Stimulated activated CD8-positive, alpha-beta memory T cell treated with anti-CD3 and anti-CD28 coated beads, Interleukin-4, amount 100 ng/mL, for 48 hours (primary cell): ENCODE measurements at regions not wholly inside any gene's neighbourhood (a gene's known extent, or its start where the extent isn't known, plus 50 kb on each side); places are given as distances from the start of the nearest gene placed in this dataset.
"Not testable (repeated sequence)": the region's sequence is repeated elsewhere in the genome, so short reads cannot be mapped to it uniquely, and the experiment has no call there.

Experiments
- DNase-seq: peaks from one replicate; pipeline ENCODE4 v3.0.0-alpha.2; 2020

DNA sequence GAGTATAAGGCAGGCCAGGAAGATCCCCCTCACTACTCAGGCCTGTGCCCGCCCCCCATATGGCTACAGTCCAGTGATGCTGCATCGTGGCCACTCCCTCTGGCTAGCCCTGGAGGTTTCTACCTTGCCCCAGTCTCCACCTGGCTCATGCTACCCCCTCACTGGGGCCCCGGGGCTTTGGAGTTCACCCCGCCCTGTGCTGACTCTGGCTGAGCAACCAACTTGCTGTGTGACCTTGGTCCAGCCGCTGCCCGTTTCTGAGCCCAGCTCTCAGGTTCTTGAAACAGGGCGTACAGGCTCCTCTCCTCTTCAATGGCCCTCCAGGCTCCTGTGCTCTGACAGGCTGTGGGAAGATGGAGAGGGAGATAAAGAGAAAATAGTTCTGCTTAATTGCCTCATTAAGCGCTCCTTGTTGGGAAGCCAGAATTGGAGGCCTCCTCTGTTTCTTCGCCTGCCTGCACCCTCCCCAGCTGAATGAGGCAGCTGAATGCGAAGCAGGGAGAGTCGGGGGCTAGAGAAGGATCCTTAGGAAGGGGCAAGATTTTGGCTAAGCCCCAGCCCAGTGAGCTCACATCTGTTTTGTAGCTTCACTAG lies 138.2 kb upstream of the NCOR2 start:
- DNase-seq = no peak

DNA sequence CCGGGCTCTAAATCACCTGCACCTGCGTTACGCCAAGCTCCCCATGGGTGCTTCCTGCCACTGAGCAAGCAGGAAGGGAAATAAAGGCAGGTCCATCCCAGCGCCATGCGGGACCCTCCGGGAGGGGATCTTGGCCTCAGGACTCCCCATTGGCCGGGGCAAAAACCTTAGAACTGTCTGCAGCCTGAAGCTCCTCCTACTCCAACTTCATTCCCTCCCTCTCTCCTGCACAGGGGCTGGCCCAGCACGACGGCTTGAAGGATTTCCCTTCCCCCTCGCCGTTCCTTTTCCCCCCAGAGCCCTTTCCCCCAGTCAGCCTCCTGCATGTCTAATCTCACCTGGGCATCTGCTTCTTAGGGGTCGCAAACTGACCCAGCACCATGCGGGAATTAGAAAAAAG lies 137.2 kb upstream of the NCOR2 start:
- DNase-seq = no peak

GRCh38 chr12:124703856-124704255 lies 136.4 kb upstream of the NCOR2 start:
- DNase-seq = no peak

GRCh38 chr12:124702736-124703135 lies 135.3 kb upstream of the NCOR2 start:
- DNase-seq = no peak

GRCh38 chr12:124700810-124701592 lies 133.6 kb upstream of the NCOR2 start:
- no peak for DNase-seq

- no peak for DNase-seq
These were observed 132.5 kb upstream of the NCOR2 start for GRCh38 chr12:124699909-124700308.

GRCh38 chr12:124698998-124699305 lies 131.5 kb upstream of the NCOR2 start:
- no peak for DNase-seq

GRCh38 chr12:124698211-124698997 lies 131.0 kb upstream of the NCOR2 start:
- no peak for DNase-seq

GRCh38 chr12:124697722-124698121 lies 130.3 kb upstream of the NCOR2 start:
- not testable (repeated sequence) for DNase-seq

DNA sequence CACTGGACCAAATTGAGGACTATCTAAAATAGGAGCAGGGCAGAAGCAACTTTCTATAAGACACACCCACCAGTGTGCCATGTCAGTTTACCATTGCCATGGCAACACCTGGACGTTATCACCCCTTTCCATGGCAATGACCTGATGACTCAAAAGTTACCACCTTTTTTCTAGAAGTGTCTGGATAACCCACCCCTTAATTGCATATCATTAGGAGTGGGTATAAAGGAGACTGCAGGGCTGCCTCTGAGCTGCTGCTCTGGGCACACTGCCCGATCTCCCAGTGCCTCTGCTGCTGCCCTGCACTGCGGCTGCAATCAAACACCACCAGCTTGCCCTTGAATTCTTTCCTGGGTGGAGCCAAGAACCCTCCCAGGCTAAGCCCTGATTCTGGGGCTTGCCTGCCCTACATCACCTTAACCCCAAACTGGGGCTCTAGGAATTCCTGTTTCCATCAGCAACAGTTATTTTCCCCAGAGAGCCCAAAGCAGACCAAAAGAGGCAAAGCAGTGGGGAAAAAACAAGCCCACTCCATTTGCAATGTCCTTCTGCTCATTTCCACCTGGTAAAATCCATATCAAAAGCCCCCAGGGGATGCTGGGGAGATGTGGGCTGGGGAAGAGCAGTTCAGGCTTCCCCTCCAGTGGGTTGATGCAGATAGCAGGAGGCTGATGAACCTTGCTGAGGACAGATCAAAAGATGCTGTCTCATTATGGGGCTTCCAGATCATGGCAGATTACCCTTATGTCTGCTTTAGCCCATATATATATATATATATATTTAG lies 129.5 kb upstream of the NCOR2 start:
- no peak for DNase-seq

DNA sequence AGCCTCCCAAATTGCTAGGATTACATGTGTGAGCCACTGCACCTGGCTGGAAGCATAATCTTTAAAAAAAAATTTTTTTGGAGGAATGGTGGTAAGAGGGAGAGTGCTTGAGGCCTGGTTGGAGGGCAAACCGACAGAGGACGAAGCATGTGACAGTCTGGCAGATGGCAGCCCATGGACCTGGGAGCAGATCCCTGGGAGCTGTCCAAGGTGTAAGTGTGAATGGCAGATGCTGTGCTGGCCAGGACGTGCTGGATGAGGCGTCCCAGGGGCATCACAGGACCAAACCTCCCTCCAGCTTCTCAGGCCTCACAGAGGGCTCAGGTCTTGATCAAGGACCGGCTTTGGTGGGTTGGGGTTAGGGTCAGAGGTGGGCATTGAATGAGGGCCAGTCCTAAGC lies 128.4 kb upstream of the NCOR2 start:
- DNase-seq = no peak

DNA sequence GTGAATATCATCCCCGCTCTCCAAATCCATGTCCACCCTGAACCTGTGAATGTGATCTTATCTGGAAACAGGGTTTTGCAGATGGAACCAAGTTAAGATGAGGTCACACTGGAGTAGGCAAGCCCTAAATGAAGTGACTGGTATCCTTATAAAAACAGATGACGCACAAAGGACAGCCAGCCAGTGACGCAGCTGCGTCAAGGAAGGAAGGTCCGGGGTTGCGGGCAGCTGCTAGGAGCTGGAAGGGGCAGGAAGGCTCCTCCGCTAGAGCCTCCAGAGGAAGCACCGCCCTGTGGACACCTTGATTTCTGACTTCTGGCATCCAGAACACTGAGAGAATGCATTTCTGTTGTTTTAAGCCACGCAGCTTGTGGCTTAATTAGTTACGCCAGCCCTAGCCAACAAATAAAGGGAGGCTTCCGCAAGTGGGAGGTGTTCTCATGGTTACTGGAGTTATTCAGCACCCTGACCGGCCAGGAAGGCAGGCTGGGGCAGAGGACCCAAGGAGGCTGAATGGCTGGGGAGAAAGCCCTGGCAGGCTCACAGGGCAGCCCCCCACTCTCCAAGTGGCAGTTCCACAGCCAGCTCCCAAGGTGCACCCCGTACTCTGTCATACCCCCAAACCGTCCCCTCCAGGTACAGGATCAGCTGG lies 127.6 kb upstream of the NCOR2 start:
- no peak for DNase-seq

DNA sequence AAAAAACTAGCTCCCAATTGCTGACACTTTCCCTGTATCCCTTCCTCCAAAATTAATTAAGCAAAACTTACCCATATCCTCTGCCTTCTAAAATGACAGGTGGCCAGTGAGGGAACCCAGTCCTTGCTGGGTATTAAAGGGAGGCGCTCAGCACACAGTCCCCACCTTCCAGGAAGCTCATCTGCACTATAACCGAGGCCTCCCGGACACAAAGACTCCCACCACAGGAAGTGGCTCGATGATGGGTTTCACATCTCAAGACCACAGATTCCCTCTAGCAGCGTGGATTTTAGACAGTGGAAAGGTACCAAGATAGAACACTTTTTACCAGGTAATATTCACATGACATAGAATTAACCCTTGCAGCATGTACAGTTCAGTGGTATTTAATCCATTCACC lies 126.8 kb upstream of the NCOR2 start:
- DNase-seq = no peak

- no peak for DNase-seq
These were observed 125.8 kb upstream of the NCOR2 start for GRCh38 chr12:124693111-124693723.

DNA sequence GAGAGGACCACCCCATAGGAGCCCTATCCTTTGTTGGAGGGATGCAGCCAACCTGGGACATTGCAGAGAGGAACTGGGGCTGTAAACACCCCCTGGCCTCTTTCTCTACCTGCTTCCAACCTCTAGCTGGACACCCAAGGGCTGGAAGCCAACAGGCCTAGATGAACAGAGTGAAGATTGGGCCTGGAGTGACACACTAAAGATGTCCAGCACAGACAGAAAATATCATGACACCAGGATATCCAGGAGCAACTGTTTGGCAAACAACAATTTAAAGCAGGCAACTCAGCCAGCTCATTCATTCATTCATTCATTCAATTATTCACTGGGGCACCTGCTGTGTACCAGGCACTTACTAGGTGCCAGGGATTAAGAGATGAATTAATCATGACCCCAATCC lies 125.0 kb upstream of the NCOR2 start:
- DNase-seq = no peak

DNA sequence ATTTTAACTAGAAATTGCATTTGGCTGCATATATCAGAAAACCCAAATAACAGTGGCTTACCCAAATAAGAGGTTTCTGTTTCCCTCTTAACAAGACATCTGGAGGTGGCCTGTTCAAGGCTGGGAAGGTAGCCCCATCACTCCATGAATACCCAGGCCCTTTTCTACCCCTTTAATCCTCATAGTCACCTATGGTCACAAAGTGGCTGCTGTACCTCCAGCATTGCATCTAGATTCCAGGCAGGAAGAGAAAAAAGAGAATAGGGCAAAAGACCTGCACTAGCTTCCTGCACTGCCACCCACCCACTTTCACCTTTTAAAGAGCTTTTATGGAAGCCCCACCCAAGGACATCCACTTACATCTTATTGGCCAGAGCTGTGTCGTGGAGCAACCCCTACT lies 124.0 kb upstream of the NCOR2 start:
- DNase-seq = no peak

DNA sequence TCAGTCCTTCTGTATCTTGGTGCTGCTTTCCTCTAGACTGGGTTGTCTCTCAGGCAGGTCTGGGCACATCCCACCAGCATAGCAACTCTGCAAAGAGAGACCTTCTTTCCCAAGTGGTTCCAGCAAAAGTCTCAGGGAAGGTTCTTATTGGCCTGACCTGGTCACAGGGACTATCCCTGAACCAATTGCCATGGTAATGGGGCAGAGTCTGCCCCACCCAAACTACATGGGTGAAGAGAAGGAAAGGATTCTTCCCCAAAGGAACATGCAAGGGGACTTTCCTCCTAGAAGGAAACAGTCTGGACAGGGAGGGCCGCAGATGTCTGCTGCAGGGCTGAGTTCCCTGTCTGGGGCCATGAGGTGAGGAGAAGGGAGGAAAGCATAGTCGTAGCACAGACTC lies 122.2 kb upstream of the NCOR2 start:
- DNase-seq = no peak

- DNase-seq = no peak
These were observed 121.1 kb upstream of the NCOR2 start for GRCh38 chr12:124688356-124688992.

DNA sequence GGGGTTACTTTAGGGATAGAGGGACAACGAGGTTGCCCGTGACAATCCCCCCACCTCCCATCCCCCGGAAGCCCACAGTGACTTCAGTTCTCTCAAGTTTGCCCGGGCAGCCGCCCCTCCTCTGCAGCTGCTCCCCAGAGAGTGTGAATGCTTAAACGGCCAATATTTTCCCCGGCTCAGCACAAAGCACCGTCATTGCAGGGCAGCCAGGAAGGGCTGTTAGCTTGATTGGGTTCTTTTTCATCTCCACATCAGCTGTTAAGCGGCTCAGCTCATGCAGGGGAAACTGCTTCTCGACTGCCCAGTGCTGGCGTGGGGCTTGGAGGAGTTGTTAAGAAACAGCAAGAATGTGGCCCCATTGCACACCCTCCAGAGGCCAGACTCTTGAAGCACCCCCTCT lies 120.5 kb upstream of the NCOR2 start:
- DNase-seq = peak; percentile 40

GRCh38 chr12:124687174-124687902 lies 119.9 kb upstream of the NCOR2 start:
- no peak for DNase-seq
